ENCODE measurements at regions not wholly inside any gene's neighbourhood (a gene's known extent, or its start where the extent isn't known, plus 50 kb on each side); places are given as distances from the start of the nearest gene placed in this dataset.
"Not testable (repeated sequence)": the region's sequence is repeated elsewhere in the genome, so short reads cannot be mapped to it uniquely, and the experiment has no call there.

DNA sequence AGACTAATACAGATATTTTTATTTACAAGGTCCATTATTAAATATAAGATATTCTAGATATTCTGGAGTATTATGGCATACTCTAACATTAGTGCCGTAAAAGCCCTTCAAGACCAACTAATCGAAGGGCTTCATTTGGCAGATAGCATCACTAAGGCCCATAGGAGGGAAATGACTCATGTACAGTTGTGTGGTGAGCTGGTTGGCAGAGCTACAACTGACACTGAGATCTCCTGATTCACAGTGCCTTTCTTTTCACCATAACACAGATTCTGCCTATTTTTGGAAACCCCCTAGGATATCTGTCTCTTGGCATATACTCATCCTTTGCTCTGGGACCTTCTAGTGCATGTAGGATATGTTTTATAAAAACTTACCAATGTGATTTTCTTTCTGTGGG lies 201.7 kb upstream of the AFF2 start:
- TF ChIP-seq, protein P1, sequence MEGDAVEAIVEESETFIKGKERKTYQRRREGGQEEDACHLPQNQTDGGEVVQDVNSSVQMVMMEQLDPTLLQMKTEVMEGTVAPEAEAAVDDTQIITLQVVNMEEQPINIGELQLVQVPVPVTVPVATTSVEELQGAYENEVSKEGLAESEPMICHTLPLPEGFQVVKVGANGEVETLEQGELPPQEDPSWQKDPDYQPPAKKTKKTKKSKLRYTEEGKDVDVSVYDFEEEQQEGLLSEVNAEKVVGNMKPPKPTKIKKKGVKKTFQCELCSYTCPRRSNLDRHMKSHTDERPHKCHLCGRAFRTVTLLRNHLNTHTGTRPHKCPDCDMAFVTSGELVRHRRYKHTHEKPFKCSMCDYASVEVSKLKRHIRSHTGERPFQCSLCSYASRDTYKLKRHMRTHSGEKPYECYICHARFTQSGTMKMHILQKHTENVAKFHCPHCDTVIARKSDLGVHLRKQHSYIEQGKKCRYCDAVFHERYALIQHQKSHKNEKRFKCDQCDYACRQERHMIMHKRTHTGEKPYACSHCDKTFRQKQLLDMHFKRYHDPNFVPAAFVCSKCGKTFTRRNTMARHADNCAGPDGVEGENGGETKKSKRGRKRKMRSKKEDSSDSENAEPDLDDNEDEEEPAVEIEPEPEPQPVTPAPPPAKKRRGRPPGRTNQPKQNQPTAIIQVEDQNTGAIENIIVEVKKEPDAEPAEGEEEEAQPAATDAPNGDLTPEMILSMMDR (IDR thresholded peaks at IDR 0.05; ENCODE audit: extremely low read depth, missing control alignments): no peak
- no peak for DNase-seq (ENCODE audit: low spot score)

DNA sequence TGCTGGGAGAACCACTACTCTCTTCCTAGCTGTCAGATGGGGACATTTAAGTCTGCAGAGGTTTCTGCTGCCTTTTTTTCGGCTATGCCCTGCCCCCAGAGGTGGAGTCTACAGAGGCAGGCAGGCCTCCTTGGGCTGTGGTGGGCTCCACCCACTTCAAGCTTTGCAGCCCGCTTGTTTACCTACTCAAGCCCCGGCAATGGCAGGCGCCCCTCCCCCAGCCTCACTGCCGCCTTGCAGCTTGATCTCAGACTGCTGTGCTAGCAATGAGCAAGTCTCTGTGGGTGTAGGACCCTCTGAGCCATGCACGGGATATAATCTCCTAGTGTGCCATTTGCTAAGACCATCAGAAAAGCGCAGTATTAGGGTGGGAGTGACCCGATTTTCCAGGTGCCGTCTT lies 195.2 kb upstream of the AFF2 start:
- DNase-seq (ENCODE audit: low spot score): not testable (repeated sequence)

DNA sequence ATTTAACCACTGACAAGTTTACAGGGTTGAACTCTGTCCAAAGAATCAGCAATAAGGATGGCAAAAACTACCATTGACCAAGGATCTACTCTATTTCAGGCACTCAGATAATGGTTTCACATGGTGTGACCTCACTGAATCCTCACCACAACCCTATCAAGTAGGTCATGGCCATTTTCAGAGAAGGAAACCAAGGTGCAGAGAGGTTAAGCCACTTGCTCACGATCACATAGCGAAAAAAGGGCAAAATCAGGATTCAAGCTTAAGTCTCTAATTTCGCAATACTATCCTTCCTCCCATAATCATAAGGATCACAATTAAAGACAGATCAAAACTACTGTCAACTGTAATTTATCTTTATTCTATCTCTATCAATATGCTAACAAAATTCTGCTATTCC lies 191.0 kb upstream of the AFF2 start:
- no peak for DNase-seq (ENCODE audit: low spot score)
- TF ChIP-seq, protein P1 (IDR thresholded peaks at IDR 0.05; ENCODE audit: extremely low read depth, missing control alignments): no peak

DNA sequence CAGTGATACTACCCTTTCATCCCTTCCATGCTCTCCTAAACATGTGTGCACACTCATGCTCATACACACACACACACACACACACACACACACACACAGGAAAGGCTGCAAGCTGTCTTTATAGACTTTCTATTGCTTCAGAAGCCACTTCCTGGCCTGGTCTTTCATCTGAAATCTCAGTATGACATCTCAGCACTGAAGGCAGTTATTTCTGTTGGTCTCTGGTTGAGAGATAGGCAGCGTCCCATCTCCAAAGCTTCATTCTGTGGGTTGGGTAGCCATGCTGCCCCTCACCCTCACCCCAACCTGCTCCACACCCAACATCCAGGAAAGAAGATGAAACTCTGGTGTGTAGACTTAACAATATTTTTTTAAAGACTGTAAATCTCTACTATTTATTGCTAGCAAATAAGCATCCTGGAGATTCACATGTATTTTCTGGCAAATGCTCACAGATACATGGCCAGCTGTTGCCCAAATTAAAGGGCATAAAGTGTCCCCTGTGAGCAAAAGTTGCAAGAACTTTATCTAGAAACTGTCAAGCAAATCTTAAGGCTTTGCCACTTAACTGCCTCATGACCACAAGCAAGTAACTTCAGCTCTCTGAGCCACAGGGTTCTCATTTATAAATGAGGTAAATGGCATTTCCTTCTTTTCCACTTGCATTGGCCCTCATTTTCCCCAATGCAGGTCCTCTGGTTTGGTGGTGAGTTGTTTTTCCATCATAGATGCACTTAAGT lies 189.8 kb upstream of the AFF2 start:
- DNase-seq (ENCODE audit: low spot score): peak; percentile 1
- TF ChIP-seq, protein P1 (IDR thresholded peaks at IDR 0.05; ENCODE audit: extremely low read depth, missing control alignments): no peak

DNA sequence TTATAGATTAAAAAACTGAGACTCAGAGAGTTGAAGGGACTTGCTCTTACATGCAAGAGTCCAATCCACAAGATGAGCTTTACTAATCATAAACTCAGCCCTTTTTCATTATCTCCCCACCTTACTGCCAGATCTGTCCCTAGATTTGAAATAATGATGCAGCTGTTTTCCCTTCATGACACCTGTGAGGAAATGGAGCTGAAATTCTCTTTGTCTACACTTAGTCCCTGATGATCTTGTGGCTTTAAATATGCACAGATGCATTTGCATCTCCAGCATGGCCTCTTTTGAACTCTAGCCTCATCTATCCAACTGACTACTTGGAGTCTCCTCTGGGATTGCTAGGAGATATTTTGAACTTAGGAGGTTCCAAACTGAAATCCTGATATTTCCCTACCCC lies 188.9 kb upstream of the AFF2 start:
- TF ChIP-seq, protein P1 (IDR thresholded peaks at IDR 0.05; ENCODE audit: extremely low read depth, missing control alignments): no peak
- no peak for DNase-seq (ENCODE audit: low spot score)

DNA sequence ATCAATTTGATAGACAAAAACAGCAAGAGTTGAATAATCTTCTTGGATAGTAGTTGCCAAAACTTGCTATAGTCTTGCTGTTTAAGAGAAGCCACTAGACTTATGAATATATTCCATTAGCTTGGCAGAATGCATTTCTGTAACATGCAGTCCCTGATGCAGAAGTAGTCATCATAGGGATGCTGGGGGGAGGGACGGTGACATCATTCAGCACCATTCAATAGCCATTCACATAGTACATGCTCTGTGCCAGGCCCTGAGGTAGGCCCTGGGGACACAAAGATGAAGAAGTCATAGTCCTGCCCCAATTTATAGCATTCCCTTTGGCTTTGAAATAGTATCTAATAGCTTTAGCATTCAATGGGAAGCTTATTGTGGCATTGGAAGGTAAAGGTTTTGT lies 185.5 kb upstream of the AFF2 start:
- no peak for DNase-seq (ENCODE audit: low spot score)
- TF ChIP-seq, protein P1 (IDR thresholded peaks at IDR 0.05; ENCODE audit: extremely low read depth, missing control alignments): no peak

DNA sequence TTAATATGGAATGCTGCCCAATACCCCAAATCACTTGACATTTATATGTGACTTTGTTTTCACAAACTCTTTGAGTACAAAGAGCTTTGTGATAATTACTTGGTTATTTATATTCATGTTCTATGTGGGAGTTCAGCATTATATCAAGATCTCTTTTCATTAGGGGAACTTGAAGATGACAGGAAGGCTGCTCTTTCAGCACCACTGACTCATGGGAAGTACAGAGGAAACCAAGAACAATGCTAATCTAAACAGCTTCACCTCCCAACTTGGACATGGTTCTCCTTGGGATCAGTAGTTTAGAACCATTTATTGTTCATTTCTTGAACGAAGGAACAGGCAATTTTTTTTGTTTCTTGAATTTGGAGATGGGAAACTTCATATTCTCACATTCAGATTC lies 184.0 kb upstream of the AFF2 start:
- TF ChIP-seq, protein P1 (IDR thresholded peaks at IDR 0.05; ENCODE audit: extremely low read depth, missing control alignments): no peak
- DNase-seq (ENCODE audit: low spot score): no peak

DNA sequence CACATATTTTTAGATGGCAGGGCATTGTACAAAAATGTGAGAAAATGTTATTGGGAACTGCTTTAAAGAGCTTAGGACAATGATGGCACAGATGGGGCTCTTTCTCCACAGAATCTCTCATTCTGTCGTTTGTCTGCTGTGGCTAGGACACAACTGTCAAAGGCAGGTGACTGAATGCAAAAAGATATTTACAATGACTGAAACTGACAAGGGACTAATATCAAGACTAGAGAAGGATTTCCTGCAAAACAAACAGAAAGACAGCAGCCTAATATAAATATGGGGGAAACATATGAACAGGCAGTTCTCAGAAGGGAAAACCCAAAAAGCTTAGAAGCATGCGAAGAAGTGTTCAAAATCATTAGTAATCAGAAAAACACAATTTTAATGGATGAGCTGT lies 177.5 kb upstream of the AFF2 start:
- TF ChIP-seq, protein P1 (IDR thresholded peaks at IDR 0.05; ENCODE audit: extremely low read depth, missing control alignments): no peak

More for the DNA sequence above, 177.5 kb upstream of the AFF2 start:
- DNase-seq (ENCODE audit: low spot score): no peak
